Activated CD8-positive, alpha-beta memory T cell treated with anti-CD3 and anti-CD28 coated beads for 24 hours (primary cell): ENCODE measurements at regions not wholly inside any gene's neighbourhood (a gene's known extent, or its start where the extent isn't known, plus 50 kb on each side); places are given as distances from the start of the nearest gene placed in this dataset.
A peak's percentile ranks its signal among the peaks of the same experiment; 100 is the strongest.
"Not testable (repeated sequence)": the region's sequence is repeated elsewhere in the genome, so short reads cannot be mapped to it uniquely, and the experiment has no call there.

Source experiments
- DNase-seq: peaks from one replicate; pipeline ENCODE4 v3.0.0-alpha.2; 2020

- no peak for DNase-seq
Observed at GRCh38 chr13:44132710-44133109, 240.9 kb upstream of the SERP2 start.

GRCh38 chr13:44133626-44134025 is 240.0 kb upstream of the SERP2 start:
- no peak for DNase-seq

DNA sequence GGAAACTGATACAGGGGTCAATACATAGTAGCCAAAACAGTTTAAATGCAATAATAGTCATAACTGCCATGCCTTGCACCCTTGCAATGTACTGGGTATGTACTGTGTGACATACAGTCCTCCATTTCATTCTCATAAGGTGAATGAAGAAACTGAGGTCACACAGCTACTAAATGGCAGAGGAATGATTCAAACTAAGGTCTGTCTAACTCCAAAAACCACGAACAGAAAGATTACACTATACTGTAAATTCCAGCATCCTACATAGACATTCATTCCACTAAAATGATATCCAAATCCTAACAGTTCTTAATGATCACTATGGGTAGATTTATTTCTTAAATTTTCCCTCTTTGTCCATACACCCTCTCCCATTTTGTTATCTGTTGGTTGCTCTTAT is 238.1 kb upstream of the SERP2 start:
- DNase-seq = no peak

GRCh38 chr13:44136696-44137268 is 236.8 kb upstream of the SERP2 start:
- no peak for DNase-seq

GRCh38 chr13:44137466-44137865 is 236.2 kb upstream of the SERP2 start:
- no peak for DNase-seq

GRCh38 chr13:44140146-44140545 is 233.5 kb upstream of the SERP2 start:
- no peak for DNase-seq

- DNase-seq = no peak
Observed at GRCh38 chr13:44140888-44141724, 232.5 kb upstream of the SERP2 start.

DNA sequence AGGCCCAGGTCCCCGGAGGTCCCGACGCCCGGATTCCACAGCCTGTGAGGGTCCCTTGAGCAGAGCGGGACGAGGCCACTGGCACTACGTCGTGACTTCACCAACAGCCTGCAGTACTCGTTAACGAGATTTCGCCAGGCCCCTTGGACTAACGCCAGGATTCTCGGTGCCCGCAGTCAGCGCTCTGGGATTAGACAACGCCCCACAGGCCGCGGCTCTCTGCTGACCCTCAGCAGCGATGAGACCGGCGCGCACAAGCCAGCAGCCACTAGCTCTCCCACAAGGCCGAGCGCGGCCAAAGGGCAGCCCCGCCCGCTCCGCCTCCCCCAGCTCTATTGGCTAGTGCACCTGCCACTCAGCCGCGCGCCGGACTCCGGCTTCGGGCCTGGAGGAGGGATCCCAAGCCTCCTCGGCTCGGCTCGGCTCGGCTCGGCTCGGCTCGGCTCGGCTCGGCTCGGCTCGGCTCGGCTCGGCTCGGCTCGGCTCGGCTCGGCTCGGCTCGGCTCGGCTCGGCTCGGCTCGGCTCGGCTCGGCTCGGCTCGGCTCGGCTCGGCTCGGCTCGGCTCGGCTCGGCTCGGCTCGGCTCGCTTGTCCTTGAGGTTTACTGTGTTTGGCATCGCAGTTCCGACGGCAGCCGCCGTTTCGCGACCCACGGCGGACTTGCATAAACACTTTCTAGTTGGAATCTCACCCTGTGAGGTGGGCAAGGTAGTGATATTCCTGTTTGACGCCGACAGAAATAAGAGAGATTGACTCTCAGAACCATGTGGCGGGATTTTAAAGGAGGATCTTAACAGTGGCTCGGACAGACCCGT is 231.7 kb upstream of the SERP2 start:
- DNase-seq = peak; percentile 100

- DNase-seq = no peak
Observed at GRCh38 chr13:44142540-44142867, 231.1 kb upstream of the SERP2 start.

- DNase-seq = no peak
Observed at GRCh38 chr13:44142941-44143665, 230.5 kb upstream of the SERP2 start.

GRCh38 chr13:44146138-44146537 is 227.5 kb upstream of the SERP2 start:
- DNase-seq = no peak

DNA sequence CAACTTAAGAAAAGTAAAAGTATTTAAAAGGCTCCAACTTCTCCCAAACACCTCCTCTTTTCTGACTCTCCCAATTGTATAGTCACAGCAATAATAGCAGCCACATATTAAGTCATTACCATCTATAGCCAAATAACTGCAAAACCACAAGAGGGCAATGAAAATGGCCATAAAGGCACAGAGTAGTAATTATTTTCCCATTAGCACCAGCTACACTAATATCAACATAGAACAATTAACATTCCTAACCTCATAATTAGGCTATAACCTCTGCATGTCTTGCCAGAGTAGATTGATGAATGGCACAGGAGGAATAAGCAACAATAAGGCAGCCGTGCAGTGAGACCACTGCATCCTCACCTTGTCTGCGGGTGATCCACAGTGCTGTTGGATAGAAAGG is 226.4 kb upstream of the SERP2 start:
- no peak for DNase-seq

- no peak for DNase-seq
Observed at GRCh38 chr13:44147648-44148047, 226.0 kb upstream of the SERP2 start.

- no peak for DNase-seq
Observed at GRCh38 chr13:44148159-44148914, 225.3 kb upstream of the SERP2 start.

GRCh38 chr13:44149231-44149630 is 224.4 kb upstream of the SERP2 start:
- DNase-seq = not testable (repeated sequence)

DNA sequence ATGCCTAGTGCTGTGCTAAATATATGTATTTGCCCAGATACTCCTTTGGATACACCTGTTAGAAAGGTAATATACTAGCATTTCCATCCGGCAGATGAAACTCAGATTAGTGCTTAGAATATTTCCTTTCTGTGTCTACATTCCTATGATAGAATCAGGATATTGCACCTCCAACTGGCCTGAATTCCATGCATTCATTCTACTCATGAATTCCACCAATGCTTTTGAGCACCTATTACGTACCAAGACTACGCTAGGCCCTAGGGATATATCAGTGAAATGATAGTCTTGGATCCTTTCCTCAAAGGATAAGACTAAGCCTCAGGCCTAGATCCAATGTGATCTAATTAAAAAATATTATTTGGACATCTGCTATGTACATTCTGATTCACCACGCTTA is 223.8 kb upstream of the SERP2 start:
- no peak for DNase-seq

DNA sequence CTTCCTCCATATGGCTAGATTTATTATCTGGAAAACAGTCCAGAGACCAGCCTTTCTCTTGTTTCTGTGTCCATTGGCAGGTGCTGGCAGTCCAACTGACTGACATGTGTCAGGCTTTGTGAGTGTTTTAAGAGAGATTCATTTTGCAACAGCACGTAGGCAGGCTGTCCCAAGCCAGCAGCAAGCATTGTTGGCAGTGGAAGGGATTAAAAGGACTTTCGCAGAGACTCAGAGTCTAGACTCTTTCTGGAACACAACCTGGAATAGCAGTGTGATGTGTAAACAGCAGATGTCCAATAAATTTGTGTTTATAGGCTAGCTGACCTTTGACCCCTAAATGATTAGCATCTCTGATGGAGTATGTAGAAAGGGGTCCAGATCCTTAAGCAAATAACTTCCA is 222.2 kb upstream of the SERP2 start:
- DNase-seq = no peak

GRCh38 chr13:44153496-44153895 is 220.1 kb upstream of the SERP2 start:
- DNase-seq = no peak

DNA sequence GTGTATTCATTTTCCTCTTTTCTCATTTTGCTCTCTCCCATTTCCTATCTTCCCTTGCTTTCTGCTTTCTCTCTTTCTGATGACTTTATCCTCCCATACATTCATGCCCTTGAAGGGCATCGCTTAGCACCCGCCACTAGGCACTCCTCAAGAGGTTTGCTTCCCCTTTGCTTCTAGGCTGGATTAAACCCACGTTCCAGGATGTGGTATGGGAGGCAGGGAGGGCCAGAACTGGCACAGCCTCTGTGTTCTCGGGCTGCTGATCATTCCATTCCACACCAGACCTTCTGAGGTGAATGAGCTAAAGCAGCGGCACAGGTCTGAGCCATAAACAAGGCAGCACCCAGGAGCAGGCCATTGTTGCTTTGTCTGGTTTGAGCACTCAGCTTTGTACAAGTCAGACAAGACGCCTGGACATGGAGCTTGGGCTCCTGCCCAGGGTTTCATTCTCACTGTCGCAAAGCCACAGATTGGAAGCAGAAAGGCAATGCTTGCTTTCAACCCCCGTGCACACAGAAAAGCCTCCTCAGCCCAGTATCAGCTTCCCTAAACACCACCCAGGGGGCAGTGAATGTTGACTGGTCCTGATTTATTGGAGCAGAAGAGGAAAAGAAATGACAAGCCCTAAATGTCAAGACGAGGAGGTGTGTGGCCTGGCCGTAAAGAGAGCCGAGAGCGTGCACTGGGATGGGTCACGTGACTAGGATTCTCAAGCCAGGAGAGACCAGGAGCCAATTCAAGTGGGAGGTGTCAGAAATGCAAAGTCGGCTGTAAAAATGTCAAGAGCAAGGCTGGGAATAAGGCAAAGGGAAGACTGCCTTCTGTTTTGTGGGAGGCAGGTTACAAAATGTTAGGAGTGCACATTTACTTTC is 218.0 kb upstream of the SERP2 start:
- DNase-seq = no peak

- no peak for DNase-seq
Observed at GRCh38 chr13:44156294-44156658, 217.3 kb upstream of the SERP2 start.

DNA sequence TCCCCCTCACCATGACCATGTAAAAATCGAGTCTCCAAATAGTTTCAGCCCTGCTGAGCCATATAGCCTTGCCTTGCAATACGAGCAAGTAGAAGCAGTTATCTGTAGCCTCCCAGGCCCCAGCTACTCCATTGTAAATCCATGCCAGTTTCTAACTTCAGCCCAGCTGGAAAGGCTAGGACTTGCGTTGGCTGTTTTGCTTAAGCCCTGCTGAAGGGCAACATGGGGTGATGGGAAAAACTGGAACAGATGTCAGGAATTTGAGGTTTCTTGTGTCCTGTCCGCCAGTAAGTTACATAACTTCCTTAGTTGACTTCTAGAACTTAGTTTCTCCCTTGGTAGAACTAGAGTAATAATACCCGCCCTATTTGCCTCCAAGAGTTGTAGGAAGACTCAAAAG is 216.0 kb upstream of the SERP2 start:
- DNase-seq = no peak

- no peak for DNase-seq
Observed at GRCh38 chr13:44158098-44158521, 215.5 kb upstream of the SERP2 start.
